ENCODE measurements at regions not wholly inside any gene's neighbourhood (a gene's known extent, or its start where the extent isn't known, plus 50 kb on each side); places are given as distances from the start of the nearest gene placed in this dataset.

GRCh38 chr6:19477563-19477962, 359.6 kb upstream of the ID4 start:
- 73% methylated on average over 1 of the region's 1 CpG; no CpG with 5 or more reads in 1 of the 2 experiments for WGBS, 2 experiments (ENCODE audit: extremely low coverage in 1 of 2, insufficient coverage in 1 of 2, insufficient read length in 1 of 2, insufficient replicate concordance in 2 of 2, low coverage in 1 of 2, low lambda C conversion rate in 2 of 2, missing lambda C conversion rate in 1 of 2)
- FAIRE-seq: no peak
- TF ChIP-seq TAF7 (optimal IDR thresholded peaks at IDR 0.05; ENCODE audit: borderline replicate concordance, low read depth, low read length) (no peak), RAD21 (IDR thresholded peaks at IDR 0.05 in 1 of 2, conservative IDR thresholded peaks at IDR 0.05 in 1 of 2; ENCODE audit: low read depth in 2 of 2, low read length in 2 of 2) (no peak), RXRA (IDR thresholded peaks at IDR 0.05; ENCODE audit: insufficient read depth, low read depth, low read length) (no peak), CHD2 (IDR thresholded peaks at IDR 0.05; ENCODE audit: low read length) (no peak), TCF12 (IDR thresholded peaks at IDR 0.05; ENCODE audit: low read depth, low read length) (no peak), CEBPB (IDR thresholded peaks at IDR 0.05; ENCODE audit: low read depth, low read length) (no peak)

More at GRCh38 chr6:19477563-19477962, 359.6 kb upstream of the ID4 start:
- H3K36me3 ChIP-seq (ENCODE audit: control insufficient read depth in 2 of 4, insufficient read depth in 4 of 4, low read length in 3 of 4): no peaks in the 10 kb centered on the region
- no peak overlapping the region for H2AK5ac ChIP-seq (ENCODE audit: low read depth, low read length)
- H4K5ac ChIP-seq (ENCODE audit: insufficient read length, low read depth, low read length): no peak overlapping the region
- ChIA-PET POLR2A (ENCODE audit: partially characterized antibody) (no interaction called here), CTCF (ENCODE audit: partially characterized antibody) (interaction anchor here (1.2 kb wide), 1 partner anchor 381 kb away, joined by 3 read pairs; no protein-coding TSS in a partner anchor)
- H3K27me3 ChIP-seq (replicated peaks in 1 of 4; ENCODE audit: control insufficient read depth in 3 of 4, extremely low read depth in 1 of 4, insufficient read depth in 3 of 4, low read length in 3 of 4): no peaks in the 10 kb centered on the region
- H3K4me2 ChIP-seq (ENCODE audit: insufficient read depth in 1 of 2, low read depth in 2 of 2, low read length in 2 of 2): no peak overlapping the region
- no peaks in the 10 kb centered on the region for H3K4me1 ChIP-seq (replicated peaks in 1 of 4; ENCODE audit: control insufficient read depth in 3 of 4, insufficient read depth in 4 of 4, low read length in 3 of 4)
- no peak overlapping the region for H4K91ac ChIP-seq (replicated peaks; ENCODE audit: insufficient read length, low read length)
- H3K4ac ChIP-seq (replicated peaks; ENCODE audit: insufficient read length, low read depth, low read length): no peak overlapping the region
- no peak overlapping the region for H2AFZ ChIP-seq (ENCODE audit: low read length)
- peaks cover 3 to 7% of the 10 kb centered on the region in 2 experiments; a peak in 2 of 4 replicates for H3K9me3 ChIP-seq (ENCODE audit: insufficient read depth in 2 of 2, low read depth in 1 of 2, low read length in 1 of 2)
- no peak overlapping the region for H2BK5ac ChIP-seq (ENCODE audit: low read depth, low read length)
- no peak overlapping the region for H2BK120ac ChIP-seq (replicated peaks; ENCODE audit: low read depth, low read length)
- H3K23ac ChIP-seq (ENCODE audit: insufficient read length): no peak overlapping the region
- H3K79me1 ChIP-seq (ENCODE audit: low read depth, low read length): no peaks in the 10 kb centered on the region
- no peak for DNase-seq (ENCODE audit: low read depth in 1 of 2, low spot score in 2 of 2)
- no peaks in the 10 kb centered on the region for H3K79me2 ChIP-seq (ENCODE audit: control insufficient read depth in 1 of 2, insufficient read depth in 2 of 2, low read length in 2 of 2)
- no peak overlapping the region for H3K18ac ChIP-seq (ENCODE audit: extremely low read depth, low read length)
- no peak overlapping the region for H4K8ac ChIP-seq (ENCODE audit: extremely low read depth, insufficient read depth, low read length)
- H2BK15ac ChIP-seq (ENCODE audit: low read length): no peak overlapping the region
- no peaks in the 10 kb centered on the region for H3K23me2 ChIP-seq (ENCODE audit: low read depth, low read length)
- H2BK20ac ChIP-seq (ENCODE audit: low read length): no peak overlapping the region
- H4K20me1 ChIP-seq (replicated peaks in 1 of 2; ENCODE audit: control insufficient read depth in 1 of 2, insufficient read depth in 2 of 2, low read length in 2 of 2): no peaks in the 10 kb centered on the region
- H2BK12ac ChIP-seq (ENCODE audit: low read depth, low read length): no peak overlapping the region
- H3K27ac ChIP-seq (ENCODE audit: low read depth, low read length): no peak overlapping the region
- no peak overlapping the region for H3K4me3 ChIP-seq (ENCODE audit: extremely low read depth in 1 of 4, insufficient read depth in 2 of 4, low read depth in 3 of 4, low read length in 4 of 4)
- H3K9ac ChIP-seq (replicated peaks in 1 of 4; ENCODE audit: extremely low read depth in 1 of 4, low read depth in 3 of 4, low read length in 3 of 4): no peak overlapping the region
- no peak overlapping the region for H3K56ac ChIP-seq (replicated peaks; ENCODE audit: insufficient read length, low read depth, low read length)
- no peak overlapping the region for H3K14ac ChIP-seq (ENCODE audit: insufficient read length)

Measured in H1 (cell line).